Tibial nerve (tissue), 4 donors: ENCODE measurements at regions not wholly inside any gene's neighbourhood (a gene's known extent, or its start where the extent isn't known, plus 50 kb on each side); places are given as distances from the start of the nearest gene placed in this dataset.

Source experiments
- EP300 ChIP-seq, 2 donors: sonication (generic); formaldehyde crosslinking; IDR thresholded peaks; one replicate each; pipeline ENCODE4 v1.6.1; 2017; ENCODE audit warnings: antibody characterized with exemption in 2 of 2, mild to moderate bottlenecking in 1 of 2
- POLR2A ChIP-seq, 2 donors: fragments of 450-650 bp; IDR thresholded peaks; one replicate each; pipeline ENCODE4 v1.6.1; 2017; ENCODE audit warnings: antibody characterized with exemption in 2 of 2, mild to moderate bottlenecking in 2 of 2, moderate library complexity in 2 of 2
- TF ChIP-seq, protein P1 (sequence below), 5 experiments: fragments of 200-600 bp in 3 of 5; fragments of 450-650 bp in 2 of 5; sonication (generic) in 3 of 5; IDR thresholded peaks; one replicate each; pipeline ENCODE4 v1.5.1; 2016 to 2019; ENCODE audit warnings: antibody characterized with exemption in 5 of 5, mild to moderate bottlenecking in 3 of 5, moderate library complexity in 2 of 5

DNA sequence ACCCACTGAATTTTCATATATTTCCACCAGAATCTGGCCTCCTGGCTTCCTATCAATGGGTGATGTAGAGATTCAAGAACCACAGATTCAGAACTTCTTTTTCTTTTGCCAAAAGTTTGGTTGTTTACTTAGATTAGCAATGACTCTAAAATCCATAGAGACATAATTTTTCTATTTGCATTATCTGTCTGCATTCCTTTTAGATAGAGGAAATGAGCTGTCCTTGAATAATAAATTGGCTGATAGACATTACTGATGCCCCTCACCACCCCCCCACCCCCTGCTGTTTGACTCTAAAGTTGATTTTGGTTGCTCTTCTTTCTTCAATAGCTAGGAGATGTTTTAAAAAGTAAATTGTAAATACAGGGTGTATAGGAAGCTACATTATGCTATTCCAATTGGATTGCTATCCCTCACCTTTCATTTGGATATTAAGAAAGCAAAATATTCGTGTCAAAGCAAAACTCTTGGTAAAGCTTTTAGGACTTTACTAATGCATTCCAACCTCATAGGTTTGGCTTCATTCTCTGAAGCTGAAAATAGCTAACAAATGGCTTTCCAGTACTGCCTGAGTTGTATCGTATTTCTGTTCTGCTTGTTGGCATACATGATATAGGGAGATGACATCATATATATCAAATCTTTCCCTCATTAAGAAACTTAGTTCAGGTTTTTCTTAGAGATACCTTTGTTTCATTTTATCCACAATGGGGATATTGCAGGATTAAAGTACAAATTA is 606.0 kb downstream of the ARL4A start:
- TF ChIP-seq, protein P1, sequence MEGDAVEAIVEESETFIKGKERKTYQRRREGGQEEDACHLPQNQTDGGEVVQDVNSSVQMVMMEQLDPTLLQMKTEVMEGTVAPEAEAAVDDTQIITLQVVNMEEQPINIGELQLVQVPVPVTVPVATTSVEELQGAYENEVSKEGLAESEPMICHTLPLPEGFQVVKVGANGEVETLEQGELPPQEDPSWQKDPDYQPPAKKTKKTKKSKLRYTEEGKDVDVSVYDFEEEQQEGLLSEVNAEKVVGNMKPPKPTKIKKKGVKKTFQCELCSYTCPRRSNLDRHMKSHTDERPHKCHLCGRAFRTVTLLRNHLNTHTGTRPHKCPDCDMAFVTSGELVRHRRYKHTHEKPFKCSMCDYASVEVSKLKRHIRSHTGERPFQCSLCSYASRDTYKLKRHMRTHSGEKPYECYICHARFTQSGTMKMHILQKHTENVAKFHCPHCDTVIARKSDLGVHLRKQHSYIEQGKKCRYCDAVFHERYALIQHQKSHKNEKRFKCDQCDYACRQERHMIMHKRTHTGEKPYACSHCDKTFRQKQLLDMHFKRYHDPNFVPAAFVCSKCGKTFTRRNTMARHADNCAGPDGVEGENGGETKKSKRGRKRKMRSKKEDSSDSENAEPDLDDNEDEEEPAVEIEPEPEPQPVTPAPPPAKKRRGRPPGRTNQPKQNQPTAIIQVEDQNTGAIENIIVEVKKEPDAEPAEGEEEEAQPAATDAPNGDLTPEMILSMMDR (IDR thresholded peaks at IDR 0.05): no peak
- TF ChIP-seq EP300 (IDR thresholded peaks at IDR 0.05) (no peak), POLR2A (IDR thresholded peaks at IDR 0.05) (no peak)
